RWPE2 (cell line): ENCODE measurements at regions not wholly inside any gene's neighbourhood (a gene's known extent, or its start where the extent isn't known, plus 50 kb on each side); places are given as distances from the start of the nearest gene placed in this dataset.

Source experiments
- ATAC-seq: fragments of 200-7000 bp; cut with Tn5 transposase; 3 replicates; pipeline ENCODE4 v1.9.1; 2021; ENCODE audit warnings: low read depth
- DNase-seq: peaks from one replicate; pipeline ENCODE4 v3.0.0-alpha.2; 2020; ENCODE audit warnings: low spot score
- H3K27ac ChIP-seq: fragments of 450-650 bp; 2 replicates; pipeline ENCODE4 v1.5.1; 2017; ENCODE audit warnings: mild to moderate bottlenecking; ENCODE audit not compliant: poor library complexity, severe bottlenecking
- H3K27me3 ChIP-seq: fragments of 250-450 bp; sonication (Bioruptor Pico); 2 replicates; pipeline ENCODE4 v1.5.1; 2021; ENCODE audit warnings: mild to moderate bottlenecking, moderate library complexity; ENCODE audit not compliant: insufficient read depth, poor library complexity, severe bottlenecking
- H3K36me3 ChIP-seq: fragments of 250-450 bp; sonication (Bioruptor Pico); 2 replicates; pipeline ENCODE4 v1.5.1; 2020; ENCODE audit warnings: low read depth, mild to moderate bottlenecking, moderate library complexity
- H3K4me1 ChIP-seq: fragments of 250-450 bp; sonication (Bioruptor Pico); 2 replicates; pipeline ENCODE4 v1.5.1; 2021; ENCODE audit warnings: mild to moderate bottlenecking, moderate library complexity; ENCODE audit not compliant: insufficient read depth, poor library complexity, severe bottlenecking
- H3K4me3 ChIP-seq: fragments of 250-450 bp; sonication (Bioruptor Pico); 2 replicates; pipeline ENCODE4 v1.5.1; 2021; ENCODE audit warnings: mild to moderate bottlenecking, moderate library complexity; ENCODE audit not compliant: severe bottlenecking
- H3K9me3 ChIP-seq: fragments of 250-450 bp; sonication (Bioruptor Pico); 2 replicates; pipeline ENCODE4 v1.5.1; 2021; ENCODE audit warnings: mild to moderate bottlenecking, moderate library complexity; ENCODE audit not compliant: severe bottlenecking
- CTCF ChIP-seq: fragments of 450-650 bp; IDR thresholded peaks from one replicate; pipeline ENCODE4 v1.5.1; 2017; ENCODE audit warnings: mild to moderate bottlenecking, moderate library complexity; ENCODE audit not compliant: poor library complexity, severe bottlenecking

GRCh38 chr11:43619863-43620505, 60.6 kb upstream of the HSD17B12 start:
- no peak overlapping the region for H3K27ac ChIP-seq
- TF ChIP-seq CTCF = no peak
- H3K4me3 ChIP-seq = no peak overlapping the region
- no peaks in the 10 kb centered on the region for H3K36me3 ChIP-seq
- DNase-seq (no peak), ATAC-seq (no peak)
- no peaks in the 10 kb centered on the region for H3K9me3 ChIP-seq
- peaks cover 19% of the 10 kb centered on the region for H3K27me3 ChIP-seq
- no peaks in the 10 kb centered on the region for H3K4me1 ChIP-seq

GRCh38 chr11:43626798-43627197, 53.7 kb upstream of the HSD17B12 start:
- Histone ChIP-seq H3K4me3 (no peak overlapping the region), H3K4me1 (no peaks in the 10 kb centered on the region), H3K36me3 (no peaks in the 10 kb centered on the region), H3K9me3 (no peaks in the 10 kb centered on the region), H3K27ac (no peak overlapping the region), H3K27me3 (peaks cover 27% of the 10 kb centered on the region)
- ATAC-seq (no peak), DNase-seq (no peak)
- no peak for TF ChIP-seq CTCF
